GM12874 (cell line): ENCODE measurements at regions not wholly inside any gene's neighbourhood (a gene's known extent, or its start where the extent isn't known, plus 50 kb on each side); places are given as distances from the start of the nearest gene placed in this dataset.

Experiments
- CTCF ChIP-seq: IDR thresholded peaks from 2 replicates; pipeline ENCODE4 v1.5.1; 2011; ENCODE audit warnings: low read depth, mild to moderate bottlenecking, control low read depth, low read length, moderate library complexity; ENCODE audit not compliant: insufficient read depth

GRCh38 chr7:46145412-46145811 lies 224.3 kb upstream of the IGFBP3 start:
- no peak for TF ChIP-seq CTCF

GRCh38 chr7:46143949-46144917 lies 223.2 kb upstream of the IGFBP3 start:
- no peak for TF ChIP-seq CTCF

GRCh38 chr7:46143421-46143820 lies 222.3 kb upstream of the IGFBP3 start:
- TF ChIP-seq CTCF = no peak

GRCh38 chr7:46139079-46139478 lies 218.0 kb upstream of the IGFBP3 start:
- TF ChIP-seq CTCF = no peak

- TF ChIP-seq CTCF = no peak
Observed at GRCh38 chr7:46137725-46138124, 216.7 kb upstream of the IGFBP3 start.

GRCh38 chr7:46135557-46135956 lies 214.5 kb upstream of the IGFBP3 start:
- no peak for TF ChIP-seq CTCF

- TF ChIP-seq CTCF = no peak
Observed at GRCh38 chr7:46134795-46135194, 213.7 kb upstream of the IGFBP3 start.
